SK-N-MC (cell line): ENCODE measurements at regions not wholly inside any gene's neighbourhood (a gene's known extent, or its start where the extent isn't known, plus 50 kb on each side); places are given as distances from the start of the nearest gene placed in this dataset.

Source experiments
- DNase-seq: peaks from one replicate; pipeline ENCODE4 v3.0.0-alpha.2; 2011; ENCODE audit warnings: low read depth, low spot score
- H3K27ac ChIP-seq: fragments of 200-600 bp; sonication (generic); 2 replicates; pipeline ENCODE4 v1.5.1; 2016; ENCODE audit warnings: mixed run types
- H3K36me3 ChIP-seq: fragments of 200-600 bp; sonication (generic); 2 replicates; pipeline ENCODE4 v1.6.1; 2017; ENCODE audit warnings: antibody characterized with exemption, low read length, mixed read lengths; ENCODE audit not compliant: insufficient read depth
- H3K4me3 ChIP-seq: fragments of 200-600 bp; sonication (generic); 2 replicates; pipeline ENCODE4 v1.5.1; 2016
- H3K9ac ChIP-seq: fragments of 200-600 bp; sonication (generic); 2 replicates; pipeline ENCODE4 v1.8.0; 2017; ENCODE audit warnings: mixed run types, mixed read lengths; ENCODE audit not compliant: insufficient read length
- H3K9me3 ChIP-seq: fragments of 200-600 bp; sonication (generic); 2 replicates; pipeline ENCODE4 v1.6.1; 2017; ENCODE audit warnings: low read depth, mild to moderate bottlenecking, antibody characterized with exemption, low read length, moderate library complexity, mixed read lengths
- EZH2 ChIP-seq: fragments of 200-600 bp; sonication (generic); IDR thresholded peaks from one replicate; pipeline ENCODE4 v1.6.1; 2017; ENCODE audit warnings: antibody characterized with exemption
- FOXP2 ChIP-seq: optimal IDR thresholded peaks from 2 replicates; pipeline ENCODE3; 2011; ENCODE audit warnings: mild to moderate bottlenecking, moderate library complexity; ENCODE audit not compliant: insufficient read depth; ENCODE audit errors: extremely low read length, control extremely low read depth
- POLR2AphosphoS5 ChIP-seq: IDR thresholded peaks from 2 replicates; pipeline ENCODE4 v1.6.1; 2012; ENCODE audit warnings: mild to moderate bottlenecking, low read depth, low read length, borderline replicate concordance

DNA sequence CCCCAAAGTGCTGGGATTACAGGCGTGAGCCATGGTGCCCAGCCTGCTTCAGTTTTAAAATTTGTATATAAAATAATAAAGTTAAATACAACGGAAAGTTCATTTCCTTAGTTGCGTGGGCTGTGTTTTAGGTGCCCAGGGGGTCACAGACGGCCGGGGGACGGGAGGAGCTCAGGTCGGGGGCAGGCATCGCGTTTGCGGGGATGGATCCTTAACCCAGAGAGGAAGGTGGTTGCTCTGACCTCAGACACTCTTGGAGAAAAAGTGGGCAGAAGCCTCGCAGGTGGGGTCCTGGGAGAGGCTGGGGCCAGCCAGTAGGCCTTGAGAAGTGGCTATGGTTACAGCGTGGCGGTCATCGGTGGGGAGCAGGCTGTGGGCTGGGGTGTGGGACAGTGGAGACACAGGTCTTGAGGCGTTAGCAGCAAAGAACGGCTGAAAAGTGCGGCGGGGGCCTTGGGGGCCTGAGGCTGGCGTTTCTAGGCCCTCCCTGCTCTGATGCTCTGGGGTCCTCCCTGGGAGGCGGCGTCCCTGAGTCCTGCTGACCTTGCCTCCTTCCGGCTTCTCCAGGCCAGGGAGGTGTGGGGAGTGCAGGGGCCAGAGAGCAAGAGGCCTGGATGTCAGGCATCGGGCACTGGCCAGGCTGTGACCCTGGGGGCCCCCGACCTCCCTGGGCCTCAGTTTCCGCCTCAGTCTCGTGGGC is 54.4 kb downstream of the UNCX start:
- no peaks in the 10 kb centered on the region for H3K9me3 ChIP-seq
- DNase-seq, result no peak
- no peaks in the 10 kb centered on the region for H3K36me3 ChIP-seq
- no peak overlapping the region for H3K9ac ChIP-seq
- H3K27ac ChIP-seq, result no peak overlapping the region
- H3K4me3 ChIP-seq, result no peak overlapping the region
- TF ChIP-seq POLR2AphosphoS5 (no peak), EZH2 (no peak), FOXP2 (no peak)

- no peaks in the 10 kb centered on the region for H3K9me3 ChIP-seq
- TF ChIP-seq FOXP2, result no peak
- TF ChIP-seq EZH2, result no peak
- no peak for TF ChIP-seq POLR2AphosphoS5
- H3K36me3 ChIP-seq, result no peaks in the 10 kb centered on the region
- no peak overlapping the region for H3K27ac ChIP-seq
- no peak overlapping the region for H3K9ac ChIP-seq
- no peak overlapping the region for H3K4me3 ChIP-seq
- no peak for DNase-seq
These were observed 55.1 kb downstream of the UNCX start for GRCh38 chr7:1287752-1288201.

- Histone ChIP-seq H3K9me3 (no peaks in the 10 kb centered on the region), H3K9ac (no peak overlapping the region), H3K36me3 (no peaks in the 10 kb centered on the region), H3K27ac (no peak overlapping the region), H3K4me3 (no peak overlapping the region)
- no peak for DNase-seq
- no peak for TF ChIP-seq EZH2
- TF ChIP-seq FOXP2, result no peak
- TF ChIP-seq POLR2AphosphoS5, result no peak
These were observed 55.8 kb downstream of the UNCX start for GRCh38 chr7:1288390-1288995.

GRCh38 chr7:1288996-1289551 is 56.4 kb downstream of the UNCX start:
- no peaks in the 10 kb centered on the region for H3K9me3 ChIP-seq
- peak overlapping the region; percentile 94 for H3K27ac ChIP-seq

DNA sequence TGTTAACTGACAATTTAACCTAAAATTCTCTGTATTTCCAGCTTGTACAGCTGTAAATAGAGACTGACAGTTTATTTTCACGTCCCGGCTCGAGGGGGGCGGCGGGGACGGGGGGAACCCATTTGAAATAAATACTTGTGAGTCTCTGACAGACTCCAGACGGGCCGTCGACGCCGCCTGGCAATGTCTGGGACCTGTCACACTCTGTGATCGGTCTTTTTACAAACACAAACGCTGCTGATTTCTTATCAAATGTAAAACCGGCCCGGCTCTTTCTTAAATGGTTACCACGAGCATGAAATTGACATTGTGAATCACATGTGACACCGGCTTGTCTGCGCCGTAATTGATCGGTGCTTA is 57.0 kb downstream of the UNCX start:
- H3K4me3 ChIP-seq, result peak overlapping the region; percentile 73
- DNase-seq, result no peak
- H3K27ac ChIP-seq, result peak overlapping the region; percentile 94
- H3K9ac ChIP-seq, result peak overlapping the region; percentile 69
- no peaks in the 10 kb centered on the region for H3K36me3 ChIP-seq
- H3K9me3 ChIP-seq, result no peaks in the 10 kb centered on the region
- no peak for TF ChIP-seq POLR2AphosphoS5
- no peak for TF ChIP-seq EZH2
- TF ChIP-seq FOXP2, result no peak

More at GRCh38 chr7:1288996-1289551, 56.4 kb downstream of the UNCX start:
- Histone ChIP-seq H3K36me3 (no peaks in the 10 kb centered on the region), H3K4me3 (no peak overlapping the region), H3K9ac (peak overlapping the region; percentile 69)
- TF ChIP-seq POLR2AphosphoS5 (no peak), FOXP2 (no peak)
- no peak for DNase-seq

DNA sequence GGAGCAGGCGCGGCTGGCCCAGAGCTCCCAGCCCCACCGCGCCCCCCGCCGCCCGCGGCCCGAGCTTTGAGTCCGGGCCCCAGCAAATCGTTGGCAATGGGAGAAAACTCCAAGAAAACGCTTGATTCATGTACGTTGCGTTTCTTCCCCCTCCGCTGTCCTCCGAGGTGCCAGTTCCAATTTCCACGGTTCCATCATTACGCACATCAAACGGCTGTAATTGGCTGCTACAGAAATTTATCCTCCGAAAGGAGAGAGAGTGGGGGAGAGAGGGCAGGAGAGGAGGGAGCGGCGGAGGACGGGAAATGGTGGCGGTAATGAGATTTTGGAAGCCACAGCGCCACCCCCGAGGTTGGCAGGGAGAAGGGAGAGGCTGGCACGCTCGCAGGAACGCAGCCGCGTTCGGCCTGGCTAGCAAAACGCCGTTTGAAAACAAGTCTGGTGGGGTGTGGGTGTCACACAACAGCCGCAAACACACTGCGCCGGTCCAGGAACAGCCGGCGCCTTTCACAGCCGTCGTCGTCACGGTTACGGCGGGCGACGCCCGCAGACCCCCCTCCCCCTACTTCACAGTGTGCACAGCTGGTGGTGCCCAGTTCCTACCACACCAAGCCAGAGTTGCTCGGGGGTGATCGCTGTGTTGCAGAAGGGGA is 57.5 kb downstream of the UNCX start:
- TF ChIP-seq FOXP2, result peak; percentile 10
- TF ChIP-seq POLR2AphosphoS5, result peak; percentile 44
- TF ChIP-seq EZH2, result no peak
- H3K4me3 ChIP-seq, result peak overlapping the region; percentile 73
- no peaks in the 10 kb centered on the region for H3K9me3 ChIP-seq
- peak overlapping the region; percentile 74 for H3K9ac ChIP-seq
- no peaks in the 10 kb centered on the region for H3K36me3 ChIP-seq
- H3K27ac ChIP-seq, result peak overlapping the region; percentile 94
- DNase-seq, result no peak

DNA sequence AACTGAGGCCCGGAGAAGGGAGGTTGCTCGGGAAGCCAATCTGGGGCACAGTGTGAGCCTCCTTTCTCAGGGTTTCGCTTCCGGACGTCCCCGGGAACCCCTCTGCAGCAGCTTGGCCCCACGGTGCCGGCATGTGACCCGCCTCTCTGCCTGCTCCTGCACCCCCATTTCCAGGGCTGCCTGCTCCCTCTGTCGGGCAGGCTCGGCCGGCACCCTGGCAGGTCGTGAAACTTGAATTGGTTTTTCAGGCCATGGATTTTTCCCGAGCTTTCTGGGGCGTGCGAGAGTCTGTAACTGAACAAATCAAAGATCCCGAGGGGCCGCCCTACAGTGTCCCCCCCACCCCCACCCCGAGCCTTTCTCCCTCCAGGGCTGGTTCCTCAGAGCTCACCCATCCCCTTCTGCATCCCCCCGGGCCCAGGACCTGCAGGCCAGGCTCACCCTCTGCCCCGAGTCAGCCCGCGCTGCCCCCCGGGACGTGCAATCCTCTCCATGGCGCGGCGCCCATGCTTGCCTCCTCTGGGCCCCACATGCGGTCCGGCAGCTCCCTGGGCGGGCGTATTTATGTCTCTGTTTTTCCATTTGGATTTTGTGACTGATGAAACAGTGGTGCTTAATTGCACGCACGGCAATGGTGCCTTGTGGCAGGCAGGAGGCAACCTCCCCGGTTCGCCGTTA is 58.1 kb downstream of the UNCX start:
- TF ChIP-seq POLR2AphosphoS5 (no peak), EZH2 (no peak), FOXP2 (no peak)
- no peak for DNase-seq
- no peaks in the 10 kb centered on the region for H3K9me3 ChIP-seq
- peak overlapping the region; percentile 94 for H3K27ac ChIP-seq
- peak overlapping the region; percentile 74 for H3K9ac ChIP-seq
- no peaks in the 10 kb centered on the region for H3K36me3 ChIP-seq
- H3K4me3 ChIP-seq, result peak overlapping the region; percentile 73

DNA sequence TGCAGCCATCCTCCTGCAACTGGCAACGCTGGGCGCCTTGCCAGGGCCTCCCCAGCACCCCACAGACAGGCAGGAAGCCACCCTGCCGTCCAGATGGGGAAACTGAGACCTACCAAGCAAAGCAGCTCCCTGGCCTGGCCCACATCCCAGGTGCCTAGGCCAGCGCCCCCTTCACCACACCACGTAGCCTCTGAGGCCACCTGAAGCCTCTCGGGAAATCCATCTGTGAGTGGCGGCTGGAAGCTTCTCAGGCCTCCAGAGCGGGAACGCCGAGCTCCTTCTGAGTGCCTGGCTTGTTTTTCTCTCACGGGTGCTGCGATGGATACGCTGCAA is 58.7 kb downstream of the UNCX start:
- Histone ChIP-seq H3K27ac (peak overlapping the region; percentile 94), H3K36me3 (no peaks in the 10 kb centered on the region), H3K9me3 (no peaks in the 10 kb centered on the region), H3K4me3 (peak overlapping the region; percentile 73), H3K9ac (peak overlapping the region; percentile 74)
- TF ChIP-seq EZH2, result no peak
- TF ChIP-seq FOXP2, result no peak
- no peak for TF ChIP-seq POLR2AphosphoS5
- no peak for DNase-seq
